Stimulated activated CD4-positive, alpha-beta T cell treated with anti-CD3 and anti-CD28 coated beads, Interleukin-1b, Interleukin-23, amount 100 ng/mL, for 48 hours (primary cell): ENCODE measurements at regions not wholly inside any gene's neighbourhood (a gene's known extent, or its start where the extent isn't known, plus 50 kb on each side); places are given as distances from the start of the nearest gene placed in this dataset.

ENCODE experiments used
- DNase-seq: peaks from one replicate; pipeline ENCODE4 v3.0.0-alpha.2; 2020

- DNase-seq = no peak
These were observed 277.0 kb downstream of the FOXA2 start for GRCh38 chr20:22307409-22307808.

GRCh38 chr20:22305381-22305780, 279.0 kb downstream of the FOXA2 start:
- no peak for DNase-seq

DNA sequence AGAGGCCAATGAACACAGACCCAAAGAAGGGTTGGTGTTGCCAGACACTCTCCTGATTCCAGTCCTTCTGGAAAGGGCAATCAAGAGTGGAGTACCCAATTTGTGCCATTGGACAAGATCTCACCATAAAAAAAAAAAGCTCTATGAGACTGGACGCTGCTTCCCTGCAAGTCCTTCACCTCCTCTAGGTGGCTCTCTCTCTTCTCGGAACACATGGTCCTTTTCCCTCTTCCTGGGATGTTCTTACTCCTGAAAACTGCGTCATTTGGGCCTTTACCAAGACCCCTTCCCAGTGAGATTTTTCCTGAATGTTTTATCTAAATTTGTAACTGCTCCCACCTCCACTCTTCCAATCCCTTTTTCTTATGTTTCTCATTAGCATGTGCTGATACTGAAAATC, 280.8 kb downstream of the FOXA2 start:
- no peak for DNase-seq

GRCh38 chr20:22302039-22302438, 282.3 kb downstream of the FOXA2 start:
- DNase-seq = no peak

DNA sequence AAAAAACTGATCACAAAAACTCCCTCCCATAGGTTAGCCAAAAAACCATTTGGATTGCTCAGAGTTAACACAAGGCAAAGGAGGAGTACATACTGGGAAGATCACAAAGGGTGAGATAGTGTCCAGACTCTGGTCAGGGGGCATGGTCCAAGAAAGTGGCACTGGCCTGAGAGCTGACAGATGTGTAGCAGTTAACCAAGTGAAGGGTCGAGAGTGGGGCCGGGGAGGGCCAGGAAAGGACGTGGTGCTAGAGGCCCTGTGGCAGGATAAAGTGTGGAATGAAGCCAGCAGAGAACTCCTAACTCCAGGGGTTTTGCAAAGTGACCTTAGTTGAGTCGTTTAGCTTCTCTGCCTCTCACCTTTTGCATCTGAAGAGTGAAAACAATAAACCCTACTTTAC, 290.5 kb downstream of the FOXA2 start:
- DNase-seq = no peak

DNA sequence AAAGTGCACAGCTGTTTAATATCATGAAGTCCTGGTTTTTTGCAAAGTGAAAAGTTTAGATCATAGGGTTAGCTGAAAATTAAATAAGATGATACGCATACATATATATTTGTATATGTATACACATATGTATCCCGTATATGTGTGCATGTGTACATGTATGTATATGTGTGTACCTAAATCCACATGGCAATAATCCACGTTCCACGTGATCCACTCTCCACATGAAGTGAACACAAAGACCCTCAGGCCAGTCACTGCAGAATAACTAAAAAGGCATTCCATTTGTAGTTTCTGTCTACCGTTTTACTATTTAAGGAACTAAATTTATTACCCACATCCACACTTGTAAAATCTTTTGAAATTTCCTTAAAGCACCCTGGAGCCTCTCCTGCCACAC, 294.9 kb downstream of the FOXA2 start:
- no peak for DNase-seq

DNA sequence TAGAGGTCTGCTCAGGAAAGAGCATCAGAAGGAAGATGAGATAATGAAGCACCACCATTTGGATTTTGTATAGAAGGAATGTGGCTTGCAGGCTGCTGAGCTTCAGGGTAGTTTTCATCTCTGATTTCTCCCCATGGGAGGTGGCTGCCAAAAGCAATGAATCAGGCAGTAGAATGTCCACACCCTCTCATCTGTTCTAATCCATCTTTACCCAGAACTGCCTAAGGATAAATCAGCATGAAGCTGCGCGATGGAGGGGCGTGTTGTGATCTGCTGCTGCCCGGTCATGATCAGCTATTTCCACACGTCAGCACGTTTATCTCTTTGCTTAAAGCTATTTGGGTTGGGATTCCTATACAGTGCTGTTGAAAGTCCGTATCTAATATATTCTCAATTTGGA, 295.4 kb downstream of the FOXA2 start:
- DNase-seq = no peak

- DNase-seq = no peak
These were observed 296.2 kb downstream of the FOXA2 start for GRCh38 chr20:22288156-22288555.

- no peak for DNase-seq
These were observed 298.8 kb downstream of the FOXA2 start for GRCh38 chr20:22285555-22285954.

DNA sequence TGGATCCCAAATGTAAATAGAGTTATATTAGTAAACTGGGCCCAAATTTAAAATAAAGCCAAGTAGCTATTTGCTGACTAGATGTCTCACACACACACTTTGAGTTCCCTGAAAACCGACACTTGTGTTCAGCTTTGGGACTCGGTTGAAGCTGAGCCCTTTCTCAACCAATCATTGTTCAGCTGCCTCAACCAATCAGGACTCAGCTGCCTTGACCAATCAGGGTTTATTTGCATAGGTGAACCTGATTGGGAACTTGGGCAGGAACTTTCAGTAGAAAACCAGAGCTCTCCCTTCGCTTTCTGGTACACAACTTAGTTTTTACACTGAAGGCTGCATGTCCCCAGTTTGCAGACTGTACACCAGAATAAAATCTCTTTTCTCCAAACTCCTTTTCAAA, 301.7 kb downstream of the FOXA2 start:
- DNase-seq = no peak

DNA sequence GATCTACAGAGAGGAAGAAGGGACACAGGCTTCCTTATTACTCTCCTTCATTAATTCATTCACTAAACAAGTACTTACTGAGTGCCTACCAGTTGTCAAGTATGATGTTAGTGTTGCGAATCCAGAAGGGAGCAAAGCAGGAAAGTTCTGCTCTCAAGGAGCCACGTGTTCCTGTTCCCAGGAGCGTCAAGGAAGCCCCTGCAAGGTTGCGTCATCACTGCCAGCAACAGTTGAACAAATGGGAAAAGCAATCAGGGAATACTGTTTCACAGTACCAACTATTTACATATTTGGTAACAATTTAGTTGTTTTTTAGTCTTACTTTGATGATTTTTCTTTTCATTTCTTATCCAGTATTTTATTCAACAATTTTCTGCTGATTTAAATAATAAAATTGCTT, 310.0 kb downstream of the FOXA2 start:
- DNase-seq = no peak

GRCh38 chr20:22268675-22269074, 315.7 kb downstream of the FOXA2 start:
- no peak for DNase-seq

DNA sequence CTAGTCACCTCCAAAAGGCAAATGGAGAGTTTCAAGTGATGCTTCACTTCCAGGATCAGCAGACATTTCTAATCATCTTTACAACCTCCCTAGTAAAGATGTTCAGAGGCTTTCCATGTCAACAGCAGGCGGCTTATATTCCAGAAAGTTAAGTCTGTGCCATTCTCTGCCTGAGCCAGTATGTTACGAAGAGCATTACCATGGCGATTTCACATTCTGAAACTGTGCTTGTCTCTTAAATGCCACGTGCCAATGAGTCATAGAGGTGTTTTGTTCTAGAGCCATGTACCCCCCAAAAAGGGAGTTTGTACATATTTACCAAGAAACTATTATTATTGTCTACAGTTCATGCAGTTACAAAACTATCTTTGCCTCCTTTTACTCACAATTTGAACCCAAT, 319.5 kb downstream of the FOXA2 start:
- DNase-seq = no peak

DNA sequence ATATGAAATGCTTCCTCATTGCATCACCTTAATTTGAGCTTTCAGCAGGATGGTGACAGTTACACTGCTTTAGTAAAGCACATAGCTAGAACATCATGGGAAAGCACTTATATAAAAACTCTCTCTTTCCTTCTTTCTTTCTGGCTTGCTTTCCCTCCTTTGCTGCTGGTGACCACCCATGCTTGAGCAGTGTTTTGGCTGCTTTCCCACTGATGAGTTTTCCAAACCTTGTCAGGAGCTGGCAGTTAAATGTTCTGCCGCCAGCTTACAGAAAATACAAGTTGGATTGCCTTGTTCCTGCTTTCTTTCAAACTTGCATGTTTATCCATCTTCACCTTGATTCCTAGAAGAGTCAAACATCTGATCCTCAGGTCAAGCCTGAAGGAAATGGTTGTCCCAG, 323.9 kb downstream of the FOXA2 start:
- no peak for DNase-seq

GRCh38 chr20:22257912-22258311, 326.5 kb downstream of the FOXA2 start:
- no peak for DNase-seq

DNA sequence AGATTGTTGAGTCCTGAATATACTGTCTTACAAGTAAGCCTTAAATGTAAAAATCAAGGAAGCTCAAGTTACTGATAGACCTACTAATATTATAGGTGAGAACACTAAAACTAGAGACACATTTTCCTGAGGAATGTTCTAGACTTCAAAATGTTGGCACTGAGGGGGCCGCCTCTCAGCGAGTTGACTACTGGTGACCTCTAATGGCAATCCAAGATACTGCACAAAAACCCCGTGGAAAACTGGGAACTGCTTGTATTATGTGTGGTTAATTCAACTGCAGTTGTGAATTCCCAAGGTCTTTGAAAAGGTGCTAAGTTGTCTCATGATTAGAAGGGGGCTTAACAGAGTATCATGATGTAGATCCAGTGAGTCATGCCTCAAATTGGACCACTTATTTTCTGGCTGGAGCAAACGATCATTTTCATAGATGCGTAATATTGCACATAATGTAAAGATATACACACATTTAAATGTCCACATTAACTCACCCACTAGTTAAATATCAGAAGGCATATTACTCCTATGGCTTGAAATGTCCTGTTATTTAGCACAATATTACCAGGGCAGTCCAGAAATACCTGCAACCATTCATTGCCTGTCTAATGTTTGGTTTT, 336.2 kb downstream of the FOXA2 start:
- no peak for DNase-seq

GRCh38 chr20:22245139-22245538, 339.2 kb downstream of the FOXA2 start:
- DNase-seq = no peak

- no peak for DNase-seq
These were observed 341.3 kb downstream of the FOXA2 start for GRCh38 chr20:22243067-22243466.

GRCh38 chr20:22241609-22242008, 342.8 kb downstream of the FOXA2 start:
- no peak for DNase-seq

- DNase-seq = no peak
These were observed 351.4 kb downstream of the FOXA2 start for GRCh38 chr20:22232923-22233322.

- DNase-seq = no peak
These were observed 351.9 kb downstream of the FOXA2 start for GRCh38 chr20:22232473-22232872.

DNA sequence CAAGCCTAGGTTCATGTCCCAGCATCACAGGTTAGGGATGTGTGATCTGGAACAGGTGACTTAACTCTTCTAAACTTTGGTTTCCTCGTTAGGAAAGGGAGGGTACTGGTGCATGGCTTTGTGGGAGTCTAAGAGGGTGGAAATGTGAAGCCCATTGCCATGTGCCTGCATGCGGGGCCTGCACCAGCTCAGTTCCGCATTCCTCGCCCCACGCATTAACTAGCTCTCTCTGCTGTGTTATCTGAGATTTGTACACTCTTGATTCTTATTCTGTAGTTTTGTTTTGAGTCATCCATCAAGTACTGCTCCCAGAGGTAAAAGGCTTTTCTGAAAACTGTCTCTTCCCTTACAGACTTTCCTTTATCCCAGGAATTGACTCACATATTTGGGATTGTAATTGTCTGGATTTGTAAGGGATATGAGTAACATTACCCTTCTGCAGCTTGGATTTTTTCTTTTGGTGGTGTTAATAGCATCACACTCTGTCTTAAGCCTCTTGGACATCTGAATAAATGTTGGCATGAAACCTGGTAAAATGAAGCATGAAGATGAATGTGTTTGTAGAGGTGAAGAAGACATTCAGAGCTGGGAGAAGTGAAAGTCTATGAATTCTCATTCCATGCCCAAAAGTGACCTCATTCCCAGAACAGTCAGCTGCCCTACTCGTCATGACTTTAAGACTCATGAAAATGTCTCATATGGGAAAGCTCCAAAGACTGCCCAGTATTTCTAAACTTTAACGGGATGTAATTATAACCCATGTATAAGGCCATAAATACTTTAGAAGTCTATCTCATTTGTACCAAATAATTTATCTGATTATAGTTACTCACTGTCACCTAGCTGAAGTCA, 357.3 kb downstream of the FOXA2 start:
- no peak for DNase-seq

DNA sequence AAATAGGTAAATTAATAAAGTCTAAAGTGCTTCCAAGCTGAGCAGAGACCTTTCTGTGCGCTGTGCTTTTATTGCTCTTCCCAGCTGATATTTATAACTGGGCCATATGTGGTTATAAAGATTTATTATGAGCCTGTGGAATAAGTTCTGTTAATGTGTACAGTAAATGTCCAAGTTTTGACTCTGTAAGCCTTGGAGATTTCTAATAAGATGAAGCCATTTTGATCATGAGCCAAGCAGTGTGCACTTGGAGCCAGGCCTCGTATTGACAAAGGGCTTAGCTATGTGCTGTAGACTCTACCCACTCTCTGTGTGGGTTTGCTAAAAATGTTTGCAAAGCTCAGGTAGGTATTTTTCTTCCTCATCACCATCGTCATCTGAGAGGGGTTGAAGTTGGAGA, 361.1 kb downstream of the FOXA2 start:
- no peak for DNase-seq

GRCh38 chr20:22217712-22218352, 366.5 kb downstream of the FOXA2 start:
- DNase-seq = no peak
